HG03039 (cell line): ENCODE measurements at regions not wholly inside any gene's neighbourhood (a gene's known extent, or its start where the extent isn't known, plus 50 kb on each side); places are given as distances from the start of the nearest gene placed in this dataset.
"Not testable (repeated sequence)": the region's sequence is repeated elsewhere in the genome, so short reads cannot be mapped to it uniquely, and the experiment has no call there.

ENCODE experiments used
- ATAC-seq: cut with Tn5 transposase; IDR thresholded peaks from one replicate; pipeline ENCODE4 v1.9.1; 2021; ENCODE audit warnings: mild to moderate bottlenecking, moderate library complexity; ENCODE audit not compliant: unreplicated experiment

- not testable (repeated sequence) for ATAC-seq
Measured at GRCh38 chr2:47690706-47691325, 92.1 kb upstream of the MSH6 start.

GRCh38 chr2:47690132-47690531 lies 92.8 kb upstream of the MSH6 start:
- ATAC-seq, result no peak

GRCh38 chr2:47689118-47689517 lies 93.8 kb upstream of the MSH6 start:
- ATAC-seq, result peak; percentile 55

GRCh38 chr2:47688561-47688960 lies 94.4 kb upstream of the MSH6 start:
- no peak for ATAC-seq

- no peak for ATAC-seq
Measured at GRCh38 chr2:47687856-47688255, 95.1 kb upstream of the MSH6 start.

GRCh38 chr2:47686018-47686417 lies 96.9 kb upstream of the MSH6 start:
- no peak for ATAC-seq

- ATAC-seq, result no peak
Measured at GRCh38 chr2:47682216-47682749, 100.7 kb upstream of the MSH6 start.

GRCh38 chr2:47676261-47676926 lies 105.6 kb upstream of the KCNK12 start:
- ATAC-seq, result no peak

GRCh38 chr2:47675196-47675825 lies 104.5 kb upstream of the KCNK12 start:
- no peak for ATAC-seq

- ATAC-seq, result no peak
Measured at GRCh38 chr2:47666332-47666731, 95.5 kb upstream of the KCNK12 start.

GRCh38 chr2:47664817-47665216 lies 94.0 kb upstream of the KCNK12 start:
- no peak for ATAC-seq

GRCh38 chr2:47662552-47662951 lies 91.8 kb upstream of the KCNK12 start:
- no peak for ATAC-seq

- ATAC-seq, result no peak
Measured at GRCh38 chr2:47661310-47661709, 90.5 kb upstream of the KCNK12 start.

- no peak for ATAC-seq
Measured at GRCh38 chr2:47660168-47660567, 89.4 kb upstream of the KCNK12 start.

GRCh38 chr2:47658646-47659320 lies 88.0 kb upstream of the KCNK12 start:
- ATAC-seq, result no peak

GRCh38 chr2:47657886-47658489 lies 87.2 kb upstream of the KCNK12 start:
- no peak for ATAC-seq

- ATAC-seq, result no peak
Measured at GRCh38 chr2:47656715-47657600, 86.2 kb upstream of the KCNK12 start.

- peak; percentile 7 for ATAC-seq
Measured at GRCh38 chr2:47655563-47655880, 84.7 kb upstream of the KCNK12 start.

GRCh38 chr2:47654790-47655562 lies 84.2 kb upstream of the KCNK12 start:
- ATAC-seq, result peak; percentile 70
